ENCODE measurements at regions not wholly inside any gene's neighbourhood (a gene's known extent, or its start where the extent isn't known, plus 50 kb on each side); places are given as distances from the start of the nearest gene placed in this dataset.

GRCh38 chr19:27884376-27884775 lies 1328.6 kb downstream of the UQCRFS1 start:
- CTCF ChIA-PET: no interaction called here
- no TSS peak for BruUV-seq (replicated peaks)
- no peak for ATAC-seq

GRCh38 chr19:27881213-27881612 lies 1331.7 kb downstream of the UQCRFS1 start:
- H3K9me3 ChIP-seq (replicated peaks; ENCODE audit: control insufficient read depth, insufficient read depth, low read length): no peaks in the 10 kb centered on the region
- H2AFZ ChIP-seq (ENCODE audit: control insufficient read depth, low read depth, low read length): no peak overlapping the region
- no peak for DNase-seq (ENCODE audit: low read depth, low spot score)
- H3K4me2 ChIP-seq (ENCODE audit: control insufficient read depth, insufficient read depth): no peak overlapping the region
- ChIA-PET SMC1A (ENCODE audit: uncharacterized antibody, unreplicated experiment) (no interaction called here), RAD21 (ENCODE audit: unreplicated experiment) (no interaction called here), CTCF (no interaction called here), POLR2A (no interaction called here)
- H4K20me1 ChIP-seq (ENCODE audit: control insufficient read depth, insufficient read depth): no peaks in the 10 kb centered on the region
- WGBS (ENCODE audit: insufficient coverage, insufficient replicate concordance, low lambda C conversion rate, missing lambda C conversion rate): 40% methylated on average over 3 of the region's 3 CpGs
- no peak overlapping the region for H3K9ac ChIP-seq (ENCODE audit: control insufficient read depth, insufficient read depth, low read length)
- no peaks in the 10 kb centered on the region for H3K27me3 ChIP-seq (replicated peaks in 1 of 2; ENCODE audit: control insufficient read depth in 2 of 2, insufficient read depth in 2 of 2, low read length in 1 of 2)
- H3K36me3 ChIP-seq (ENCODE audit: control insufficient read depth in 2 of 2, insufficient read depth in 2 of 2, low read length in 1 of 2): no peaks in the 10 kb centered on the region
- H3K4me3 ChIP-seq: no peak overlapping the region
- no peak overlapping the region for H3K27ac ChIP-seq (ENCODE audit: control insufficient read depth, insufficient read depth)
- TF ChIP-seq YY1 (IDR thresholded peaks at IDR 0.05; ENCODE audit: low read depth, low read length) (no peak), CBX3 (IDR thresholded peaks at IDR 0.05; ENCODE audit: borderline replicate concordance, low read depth) (no peak), RB1 (IDR thresholded peaks at IDR 0.05; ENCODE audit: borderline replicate concordance) (no peak)
- no peak for FAIRE-seq
- intact Hi-C loops (cut with micrococcal nuclease; ENCODE audit: unreplicated experiment) (no loop called here), in situ Hi-C loops (cut with MboI) (no loop called here)
- ATAC-seq: no peak
- H3K4me1 ChIP-seq (ENCODE audit: control insufficient read depth, insufficient read depth, low read length): no peaks in the 10 kb centered on the region
- no TSS peak for BruUV-seq (replicated peaks)
- no peaks in the 10 kb centered on the region for H3K79me2 ChIP-seq (ENCODE audit: control insufficient read depth, insufficient read depth, low read length)

More at GRCh38 chr19:27884376-27884775, 1328.6 kb downstream of the UQCRFS1 start:
- WGBS (ENCODE audit: insufficient coverage, insufficient replicate concordance, low lambda C conversion rate, missing lambda C conversion rate): 69% methylated on average over 2 of the region's 2 CpGs
- Histone ChIP-seq H3K27ac (ENCODE audit: control insufficient read depth, insufficient read depth) (no peak overlapping the region), H3K4me3 (no peak overlapping the region), H3K9ac (ENCODE audit: control insufficient read depth, insufficient read depth, low read length) (no peak overlapping the region), H3K36me3 (ENCODE audit: control insufficient read depth in 2 of 2, insufficient read depth in 2 of 2, low read length in 1 of 2) (no peaks in the 10 kb centered on the region), H3K79me2 (ENCODE audit: control insufficient read depth, insufficient read depth, low read length) (no peaks in the 10 kb centered on the region), H4K20me1 (ENCODE audit: control insufficient read depth, insufficient read depth) (no peaks in the 10 kb centered on the region), H3K9me3 (replicated peaks; ENCODE audit: control insufficient read depth, insufficient read depth, low read length) (no peaks in the 10 kb centered on the region; the same call in 2 of the 3 replicates), H3K4me2 (ENCODE audit: control insufficient read depth, insufficient read depth) (no peak overlapping the region), H2AFZ (ENCODE audit: control insufficient read depth, low read depth, low read length) (no peak overlapping the region), H3K27me3 (replicated peaks in 1 of 2; ENCODE audit: control insufficient read depth in 2 of 2, insufficient read depth in 2 of 2, low read length in 1 of 2) (no peaks in the 10 kb centered on the region), H3K4me1 (ENCODE audit: control insufficient read depth, insufficient read depth, low read length) (no peaks in the 10 kb centered on the region)
- RAD21 ChIA-PET (ENCODE audit: unreplicated experiment): no interaction called here
- no peak for TF ChIP-seq E4F1 (IDR thresholded peaks at IDR 0.05; ENCODE audit: borderline replicate concordance, partially characterized antibody)
- POLR2A ChIA-PET: no interaction called here
- SMC1A ChIA-PET (ENCODE audit: uncharacterized antibody, unreplicated experiment): no interaction called here
- FAIRE-seq (no peak), DNase-seq (ENCODE audit: low read depth, low spot score) (no peak)
- intact Hi-C loops (cut with micrococcal nuclease; ENCODE audit: unreplicated experiment): no loop called here
- in situ Hi-C loops (cut with MboI): no loop called here
